ENCODE measurements at regions not wholly inside any gene's neighbourhood (a gene's known extent, or its start where the extent isn't known, plus 50 kb on each side); places are given as distances from the start of the nearest gene placed in this dataset.

DNA sequence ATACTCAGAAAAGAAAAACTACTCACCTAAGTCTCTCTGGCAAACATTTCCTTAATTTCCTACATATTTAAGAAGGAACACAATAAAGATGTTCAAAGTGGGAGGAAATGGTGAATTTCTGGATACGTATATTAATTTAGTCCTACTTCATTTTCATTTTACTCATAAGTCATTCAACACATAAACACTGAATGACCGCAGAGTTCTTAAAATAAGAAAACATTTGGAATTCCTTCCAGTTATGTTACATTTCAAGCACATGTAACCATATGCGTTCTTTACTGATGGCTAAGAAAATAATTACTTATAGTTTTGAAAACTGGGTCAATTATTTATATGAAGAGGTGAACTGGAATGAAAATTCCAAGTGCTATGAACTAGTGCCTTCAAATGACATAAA lies 409.3 kb downstream of the BCAT1 start:
- no peaks in the 10 kb centered on the region for H3K9me3 ChIP-seq (ENCODE audit: control insufficient read depth, low read length)
- no peaks in the 10 kb centered on the region for H3K36me3 ChIP-seq (ENCODE audit: control insufficient read depth, insufficient read depth, low read length)
- no peaks in the 10 kb centered on the region for H3K27me3 ChIP-seq (ENCODE audit: control insufficient read depth, insufficient read depth, low read length)

DNA sequence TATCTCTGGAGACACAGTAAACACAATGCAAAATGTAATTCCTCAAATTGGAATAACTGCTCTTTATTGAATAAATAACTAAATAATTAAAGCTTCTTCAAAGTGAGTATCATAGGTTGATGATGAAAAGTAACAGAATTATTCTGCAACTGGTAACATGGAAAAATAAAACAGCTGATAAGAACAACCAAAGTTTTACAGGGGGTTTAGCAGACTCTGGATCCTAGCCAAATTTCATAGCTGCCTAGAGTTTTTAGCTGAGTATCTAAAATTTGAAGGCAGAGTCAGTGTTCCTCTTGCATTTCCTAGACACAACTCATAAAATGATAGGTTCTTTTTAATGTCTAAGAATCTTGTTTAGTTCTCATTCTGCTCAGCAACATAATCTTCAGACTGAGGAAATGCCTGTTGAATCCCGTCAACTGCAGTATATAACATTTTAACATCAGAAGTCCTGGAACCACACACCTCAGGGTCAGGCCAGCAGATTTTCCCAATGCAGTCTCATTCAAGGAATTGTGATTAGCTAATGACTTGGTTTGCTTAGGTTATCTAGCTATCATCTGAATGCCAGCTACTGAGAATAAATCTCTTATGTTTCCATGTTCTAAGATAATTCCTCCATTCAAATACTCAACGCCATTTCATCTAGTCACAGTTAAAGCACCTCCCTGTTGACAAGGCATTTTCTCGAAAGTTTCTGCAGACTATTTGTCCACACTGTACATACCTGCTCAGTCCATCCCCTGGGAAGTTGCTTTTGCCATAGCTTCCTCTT lies 411.6 kb downstream of the BCAT1 start:
- Histone ChIP-seq H3K4me3 (ENCODE audit: low read depth, low read length) (no peak overlapping the region), H3K4me2 (ENCODE audit: low read length) (no peak overlapping the region), H2AFZ (no peak overlapping the region), H3K9ac (no peak overlapping the region), H3K36me3 (ENCODE audit: control insufficient read depth, insufficient read depth, low read length) (no peaks in the 10 kb centered on the region), H3K4me1 (no peaks in the 10 kb centered on the region), H3K27ac (no peak overlapping the region), H3K9me3 (ENCODE audit: control insufficient read depth, low read length) (no peaks in the 10 kb centered on the region), H3K27me3 (ENCODE audit: control insufficient read depth, insufficient read depth, low read length) (no peaks in the 10 kb centered on the region), H3K79me2 (no peaks in the 10 kb centered on the region)
- TF ChIP-seq, protein P1, sequence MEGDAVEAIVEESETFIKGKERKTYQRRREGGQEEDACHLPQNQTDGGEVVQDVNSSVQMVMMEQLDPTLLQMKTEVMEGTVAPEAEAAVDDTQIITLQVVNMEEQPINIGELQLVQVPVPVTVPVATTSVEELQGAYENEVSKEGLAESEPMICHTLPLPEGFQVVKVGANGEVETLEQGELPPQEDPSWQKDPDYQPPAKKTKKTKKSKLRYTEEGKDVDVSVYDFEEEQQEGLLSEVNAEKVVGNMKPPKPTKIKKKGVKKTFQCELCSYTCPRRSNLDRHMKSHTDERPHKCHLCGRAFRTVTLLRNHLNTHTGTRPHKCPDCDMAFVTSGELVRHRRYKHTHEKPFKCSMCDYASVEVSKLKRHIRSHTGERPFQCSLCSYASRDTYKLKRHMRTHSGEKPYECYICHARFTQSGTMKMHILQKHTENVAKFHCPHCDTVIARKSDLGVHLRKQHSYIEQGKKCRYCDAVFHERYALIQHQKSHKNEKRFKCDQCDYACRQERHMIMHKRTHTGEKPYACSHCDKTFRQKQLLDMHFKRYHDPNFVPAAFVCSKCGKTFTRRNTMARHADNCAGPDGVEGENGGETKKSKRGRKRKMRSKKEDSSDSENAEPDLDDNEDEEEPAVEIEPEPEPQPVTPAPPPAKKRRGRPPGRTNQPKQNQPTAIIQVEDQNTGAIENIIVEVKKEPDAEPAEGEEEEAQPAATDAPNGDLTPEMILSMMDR (IDR thresholded peaks at IDR 0.05), result no peak

More for the DNA sequence above, 409.3 kb downstream of the BCAT1 start:
- Histone ChIP-seq H3K4me2 (ENCODE audit: low read length) (no peak overlapping the region), H3K27ac (no peak overlapping the region), H3K9ac (no peak overlapping the region), H3K4me3 (ENCODE audit: low read depth, low read length) (no peak overlapping the region), H3K4me1 (no peaks in the 10 kb centered on the region), H2AFZ (no peak overlapping the region), H3K79me2 (no peaks in the 10 kb centered on the region)
- TF ChIP-seq, protein P1 (IDR thresholded peaks at IDR 0.05), result no peak

DNA sequence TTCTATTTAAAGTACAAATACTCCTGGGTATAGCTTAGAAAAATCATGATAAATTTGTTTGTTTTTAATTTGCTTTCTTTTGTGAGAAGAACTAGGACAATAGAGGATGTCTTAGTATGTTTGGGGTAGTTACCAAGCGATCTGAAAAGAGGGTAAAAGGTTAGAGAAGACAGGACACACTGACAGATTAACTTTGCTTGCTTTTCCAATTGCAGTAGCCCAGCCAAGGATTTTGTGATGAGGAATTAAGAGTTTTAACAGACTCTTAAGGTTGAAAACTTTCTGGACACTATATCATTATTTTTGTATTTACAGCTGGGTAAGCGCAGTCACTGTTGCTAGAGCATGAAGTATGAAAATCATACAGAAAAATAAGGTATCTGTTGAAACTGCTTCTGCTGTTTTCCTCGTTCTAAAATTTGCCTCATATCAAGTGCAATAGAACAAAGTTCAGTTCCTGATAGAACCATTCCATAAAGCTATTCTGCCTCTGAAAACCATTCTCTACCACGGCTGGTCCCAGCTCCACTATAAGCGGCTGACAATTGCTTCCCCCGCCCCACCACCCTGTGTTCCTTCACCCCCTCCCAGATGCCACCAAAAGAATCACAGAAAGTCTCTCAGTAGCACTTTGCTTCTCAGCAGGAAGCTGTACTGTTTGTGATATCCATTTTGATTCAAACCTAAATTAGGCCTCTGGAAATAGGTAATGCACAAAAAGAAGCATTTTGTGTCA lies 413.4 kb downstream of the BCAT1 start:
- H3K4me2 ChIP-seq (ENCODE audit: low read length), result no peak overlapping the region
- H3K27ac ChIP-seq, result no peak overlapping the region
- no peak overlapping the region for H3K4me3 ChIP-seq (ENCODE audit: low read depth, low read length)
- no peaks in the 10 kb centered on the region for H3K27me3 ChIP-seq (ENCODE audit: control insufficient read depth, insufficient read depth, low read length)
- H2AFZ ChIP-seq, result no peak overlapping the region
- no peaks in the 10 kb centered on the region for H3K79me2 ChIP-seq
- H3K4me1 ChIP-seq, result no peaks in the 10 kb centered on the region
- no peaks in the 10 kb centered on the region for H3K36me3 ChIP-seq (ENCODE audit: control insufficient read depth, insufficient read depth, low read length)
- no peak overlapping the region for H3K9ac ChIP-seq
- TF ChIP-seq, protein P1 (IDR thresholded peaks at IDR 0.05), result no peak
- H3K9me3 ChIP-seq (ENCODE audit: control insufficient read depth, low read length), result no peaks in the 10 kb centered on the region

DNA sequence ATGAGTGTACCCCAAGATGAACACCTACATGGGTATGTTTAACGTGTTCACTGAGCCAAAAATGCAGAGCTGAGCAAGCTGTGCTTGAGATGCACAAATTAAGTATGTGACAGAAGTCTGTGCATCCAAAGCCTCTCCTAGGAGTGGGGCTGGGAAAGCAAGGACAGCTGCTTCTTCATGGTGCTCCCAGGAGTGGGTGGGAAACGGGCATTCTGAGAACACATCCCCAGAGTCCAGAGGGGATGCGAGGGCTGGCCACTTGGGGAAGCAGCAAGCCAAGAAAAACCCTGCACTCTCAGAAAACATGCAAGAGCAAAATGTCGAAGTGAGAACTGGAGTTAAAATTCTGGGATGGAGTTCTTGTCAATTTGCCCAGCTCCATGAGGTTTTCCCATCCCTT lies 414.3 kb downstream of the BCAT1 start:
- TF ChIP-seq, protein P1 (IDR thresholded peaks at IDR 0.05), result no peak
- no peak overlapping the region for H3K9ac ChIP-seq

More for the DNA sequence above, 414.3 kb downstream of the BCAT1 start:
- Histone ChIP-seq H3K36me3 (ENCODE audit: control insufficient read depth, insufficient read depth, low read length) (no peaks in the 10 kb centered on the region), H3K4me3 (ENCODE audit: low read depth, low read length) (no peak overlapping the region), H2AFZ (no peak overlapping the region), H3K9me3 (ENCODE audit: control insufficient read depth, low read length) (no peaks in the 10 kb centered on the region), H3K4me1 (no peaks in the 10 kb centered on the region), H3K79me2 (no peaks in the 10 kb centered on the region), H3K27me3 (ENCODE audit: control insufficient read depth, insufficient read depth, low read length) (no peaks in the 10 kb centered on the region), H3K27ac (no peak overlapping the region), H3K4me2 (ENCODE audit: low read length) (no peak overlapping the region)
